Spinal cord (tissue), 9 donors: ENCODE measurements at regions not wholly inside any gene's neighbourhood (a gene's known extent, or its start where the extent isn't known, plus 50 kb on each side); places are given as distances from the start of the nearest gene placed in this dataset.

Experiments
- DNase-seq, 6 donors: peaks; one replicate each; pipeline versions ENCODE4 v3.0.0 to v3.0.0-alpha.2; 2013 to 2015; ENCODE audit warnings: low spot score in 6 of 6, low read depth in 4 of 6
- H3K27ac ChIP-seq: one replicate; pipeline ENCODE4 v1.5.1; 2013; ENCODE audit warnings: low read depth, low read length, control low read depth
- H3K27me3 ChIP-seq: one replicate; pipeline ENCODE4 v1.6.1; 2013; ENCODE audit warnings: low read length; ENCODE audit not compliant: control insufficient read depth, insufficient read depth
- H3K36me3 ChIP-seq: one replicate; pipeline ENCODE4 v1.6.1; 2013; ENCODE audit warnings: low read length; ENCODE audit not compliant: control insufficient read depth, insufficient read depth
- H3K4me1 ChIP-seq: one replicate; pipeline ENCODE4 v1.6.1; 2013; ENCODE audit warnings: low read length; ENCODE audit not compliant: control insufficient read depth, insufficient read depth
- H3K4me3 ChIP-seq: one replicate; pipeline ENCODE4 v1.5.1; 2013; ENCODE audit warnings: low read depth, low read length, control low read depth
- H3K9me3 ChIP-seq: one replicate; pipeline ENCODE4 v1.6.1; 2013; ENCODE audit warnings: low read length; ENCODE audit not compliant: control insufficient read depth, insufficient read depth
- WGBS: methylation state at CpG from one replicate; pipeline ENCODE4 v1.1.5; 2013; ENCODE audit warnings: missing lambda C conversion rate; ENCODE audit not compliant: insufficient coverage; 5-methylcytosine and 5-hydroxymethylcytosine counted together
- donor health status: healthy.

DNA sequence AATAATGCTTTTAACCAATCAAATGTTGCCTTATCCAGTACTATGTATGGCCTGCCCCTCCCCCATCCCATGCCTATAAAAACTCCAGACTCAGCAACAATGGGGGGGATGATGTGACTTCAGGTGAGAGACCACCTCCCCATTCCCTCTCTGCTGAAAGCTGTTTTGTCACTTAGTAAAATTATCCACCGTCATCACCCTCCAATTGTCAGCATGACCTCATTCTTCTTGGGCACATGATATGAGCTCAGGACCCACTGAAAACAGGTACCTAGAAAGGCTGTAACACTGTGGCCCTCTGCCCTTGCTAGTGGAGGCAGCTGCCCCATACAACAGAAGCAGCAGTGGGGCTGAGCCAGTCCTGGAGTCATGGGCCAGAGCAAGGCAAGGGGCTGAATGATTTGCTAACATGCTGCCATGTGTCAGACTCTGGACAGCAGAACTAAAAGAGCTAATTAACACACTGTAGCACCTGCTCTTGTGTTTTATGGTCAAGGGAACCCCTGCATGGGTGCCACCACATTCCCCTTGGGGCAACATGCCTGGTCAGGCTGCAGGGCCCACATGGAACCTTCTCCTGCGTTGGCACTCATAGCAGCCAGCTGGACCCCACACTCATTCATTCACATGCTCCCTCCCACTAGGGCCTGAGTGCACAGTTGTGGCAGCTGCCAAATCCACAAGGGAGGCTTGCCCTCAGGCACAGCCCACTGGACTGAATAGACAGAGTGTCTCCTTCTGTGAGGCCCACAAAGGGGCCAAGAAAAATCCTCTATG is 722.2 kb upstream of the PCDH20 start:
- Histone ChIP-seq H3K27me3 (no peaks in the 10 kb centered on the region), H3K27ac (no peak overlapping the region), H3K4me1 (no peaks in the 10 kb centered on the region), H3K4me3 (no peak overlapping the region), H3K36me3 (no peaks in the 10 kb centered on the region), H3K9me3 (peaks cover 4% of the 10 kb centered on the region)
- DNase-seq, result no peak
- WGBS, result 91% methylated on average over 2 of the region's 2 CpGs

GRCh38 chr13:62131604-62132003 is 716.0 kb upstream of the PCDH20 start:
- Histone ChIP-seq H3K4me3 (no peak overlapping the region), H3K9me3 (no peaks in the 10 kb centered on the region), H3K4me1 (no peaks in the 10 kb centered on the region), H3K27me3 (no peaks in the 10 kb centered on the region), H3K27ac (no peak overlapping the region), H3K36me3 (no peaks in the 10 kb centered on the region)
- 31% methylated on average over 1 of the region's 1 CpG for WGBS
- no peak for DNase-seq

- Histone ChIP-seq H3K36me3 (no peaks in the 10 kb centered on the region), H3K4me3 (no peak overlapping the region), H3K9me3 (no peaks in the 10 kb centered on the region), H3K27ac (no peak overlapping the region), H3K4me1 (no peaks in the 10 kb centered on the region), H3K27me3 (no peaks in the 10 kb centered on the region)
- 53% methylated on average over 3 of the region's 5 CpGs for WGBS
- DNase-seq, result no peak
These were observed 714.7 kb upstream of the PCDH20 start for GRCh38 chr13:62130062-62130970.

DNA sequence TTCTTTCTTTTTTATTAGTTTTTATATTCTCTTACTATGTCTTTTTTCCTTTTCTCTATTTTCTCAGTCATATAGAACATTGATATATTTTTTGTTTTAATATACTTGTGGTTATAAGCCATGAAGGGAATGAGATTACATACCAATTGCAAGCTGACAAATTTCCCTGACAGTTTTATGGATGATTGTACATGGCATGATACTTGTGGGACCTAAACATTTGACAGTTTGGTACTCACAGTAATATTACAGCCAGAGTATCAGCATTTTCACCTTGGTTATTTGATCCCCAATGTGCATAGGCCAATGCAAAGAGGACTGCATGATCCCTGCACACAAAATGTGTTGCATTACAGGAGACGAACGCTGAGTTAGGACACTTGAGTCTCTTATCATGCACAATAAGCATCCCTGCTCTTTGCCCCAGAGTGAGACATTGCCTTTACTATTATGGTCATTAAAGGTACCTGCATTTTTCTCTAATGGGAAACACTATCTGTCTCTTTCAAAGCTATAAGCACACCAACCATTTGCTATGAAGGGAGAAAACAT is 713.4 kb upstream of the PCDH20 start:
- Histone ChIP-seq H3K27me3 (no peaks in the 10 kb centered on the region), H3K4me1 (no peaks in the 10 kb centered on the region), H3K4me3 (no peak overlapping the region), H3K9me3 (no peaks in the 10 kb centered on the region), H3K36me3 (no peaks in the 10 kb centered on the region), H3K27ac (no peak overlapping the region)
- no peak for DNase-seq
- 54% methylated on average over 2 of the region's 2 CpGs for WGBS

DNA sequence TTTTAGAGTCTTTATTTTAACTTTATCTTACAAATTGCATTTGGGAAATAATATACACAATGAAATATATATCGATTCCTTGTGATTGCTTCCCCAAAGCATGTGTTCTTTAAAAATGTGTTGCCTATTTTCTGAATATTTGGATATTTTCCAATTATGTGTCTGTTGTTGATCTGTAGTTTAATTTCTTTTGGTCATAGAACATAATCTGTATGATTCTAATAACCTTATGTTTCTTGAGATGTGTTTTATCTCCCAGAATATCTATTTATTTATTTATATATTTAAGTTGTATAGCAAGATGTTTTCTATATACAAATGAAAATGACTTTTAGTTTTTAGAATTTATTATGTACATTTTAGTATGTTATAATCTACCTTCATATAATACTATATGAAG is 710.8 kb upstream of the PCDH20 start:
- H3K27me3 ChIP-seq, result no peaks in the 10 kb centered on the region
- no peaks in the 10 kb centered on the region for H3K4me1 ChIP-seq
- H3K36me3 ChIP-seq, result no peaks in the 10 kb centered on the region
- H3K4me3 ChIP-seq, result no peak overlapping the region
- no CpG with 5 or more reads among the region's 1 CpG for WGBS
- DNase-seq, result no peak
- no peaks in the 10 kb centered on the region for H3K9me3 ChIP-seq
- H3K27ac ChIP-seq, result no peak overlapping the region

- H3K27me3 ChIP-seq, result no peaks in the 10 kb centered on the region
- no peak for DNase-seq
- no peaks in the 10 kb centered on the region for H3K36me3 ChIP-seq
- H3K4me1 ChIP-seq, result no peaks in the 10 kb centered on the region
- WGBS, result no CpG with 5 or more reads among the region's 1 CpG
- no peak overlapping the region for H3K27ac ChIP-seq
- no peaks in the 10 kb centered on the region for H3K9me3 ChIP-seq
- H3K4me3 ChIP-seq, result no peak overlapping the region
These were observed 709.8 kb upstream of the PCDH20 start for GRCh38 chr13:62125451-62125850.

DNA sequence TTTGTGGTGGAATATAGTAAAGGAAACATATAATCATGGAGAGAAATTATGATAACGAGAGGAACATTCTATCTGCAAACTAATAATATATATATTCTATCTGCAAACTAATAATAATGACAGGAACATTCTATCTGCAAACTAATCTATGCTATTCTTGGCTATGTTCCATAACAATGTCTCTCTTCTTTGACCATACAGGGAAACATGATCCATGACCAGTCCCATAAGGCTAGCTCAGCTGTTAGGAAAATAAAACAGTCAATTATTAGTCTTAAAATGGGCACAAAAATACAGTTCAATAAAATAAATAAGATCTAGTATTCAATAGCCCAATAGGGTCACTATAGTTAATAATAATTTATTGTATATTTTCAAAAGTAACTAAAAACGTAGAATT is 707.8 kb upstream of the PCDH20 start:
- WGBS, result no CpG with 5 or more reads among the region's 2 CpGs
- Histone ChIP-seq H3K4me3 (no peak overlapping the region), H3K4me1 (no peaks in the 10 kb centered on the region), H3K27ac (no peak overlapping the region), H3K36me3 (no peaks in the 10 kb centered on the region), H3K9me3 (no peaks in the 10 kb centered on the region), H3K27me3 (no peaks in the 10 kb centered on the region)
- DNase-seq, result no peak

- no peak overlapping the region for H3K4me3 ChIP-seq
- H3K9me3 ChIP-seq, result no peaks in the 10 kb centered on the region
- no peaks in the 10 kb centered on the region for H3K36me3 ChIP-seq
- DNase-seq, result no peak
- no peaks in the 10 kb centered on the region for H3K4me1 ChIP-seq
- H3K27ac ChIP-seq, result no peak overlapping the region
- no peaks in the 10 kb centered on the region for H3K27me3 ChIP-seq
- no CpG with 5 or more reads among the region's 2 CpGs for WGBS
These were observed 706.8 kb upstream of the PCDH20 start for GRCh38 chr13:62122434-62122833.

- 67% methylated on average over 2 of the region's 5 CpGs for WGBS
- Histone ChIP-seq H3K9me3 (no peaks in the 10 kb centered on the region), H3K36me3 (no peaks in the 10 kb centered on the region), H3K27ac (no peak overlapping the region), H3K27me3 (no peaks in the 10 kb centered on the region), H3K4me3 (no peak overlapping the region), H3K4me1 (no peaks in the 10 kb centered on the region)
- DNase-seq, result peak in 5 of 6 donors; percentile 17 to 85 (median 28)
These were observed 704.4 kb upstream of the PCDH20 start for GRCh38 chr13:62119739-62120700.
